ENCODE measurements at regions not wholly inside any gene's neighbourhood (a gene's known extent, or its start where the extent isn't known, plus 50 kb on each side); places are given as distances from the start of the nearest gene placed in this dataset.
A peak's percentile ranks its signal among the peaks of the same experiment; 100 is the strongest.

GRCh38 chr20:61120595-61121515 is 131.2 kb upstream of the CDH4 start:
- Histone ChIP-seq H3K79me2 (ENCODE audit: insufficient read depth, low read length) (no peaks in the 10 kb centered on the region), H3F3A (ENCODE audit: insufficient read depth) (no peaks in the 10 kb centered on the region), H3K27ac (ENCODE audit: low read depth, low read length) (no peak overlapping the region), H3K4me3 (ENCODE audit: insufficient read depth, low read length, poor library complexity, severe bottlenecking) (no peak overlapping the region), H3K9ac (ENCODE audit: low read length) (no peak overlapping the region), H3K9me2 (replicated peaks; ENCODE audit: insufficient read depth, low read length) (no peaks in the 10 kb centered on the region), H3K4me2 (ENCODE audit: low read depth, low read length, poor library complexity, severe bottlenecking) (no peak overlapping the region), H4K20me1 (ENCODE audit: low read depth, low read length) (no peaks in the 10 kb centered on the region), H3K27me3 (ENCODE audit: low read length) (no peaks in the 10 kb centered on the region), H3K36me3 (ENCODE audit: low read length) (no peaks in the 10 kb centered on the region), H2AFZ (ENCODE audit: low read depth, low read length, severe bottlenecking) (no peak overlapping the region), H3K9me3 (ENCODE audit: insufficient read depth, low read length) (no peaks in the 10 kb centered on the region)
- TF ChIP-seq EZH2phosphoT487 (conservative IDR thresholded peaks at IDR 0.05; ENCODE audit: low read length) (no peak), CTCF (IDR thresholded peaks at IDR 0.05; ENCODE audit: insufficient read depth, low read length, poor library complexity, severe bottlenecking) (peak; percentile 18)

GRCh38 chr20:61121661-61122060 is 130.4 kb upstream of the CDH4 start:
- Histone ChIP-seq H3K9ac (ENCODE audit: low read length) (no peak overlapping the region), H3K9me2 (replicated peaks; ENCODE audit: insufficient read depth, low read length) (no peaks in the 10 kb centered on the region), H3K27ac (ENCODE audit: low read depth, low read length) (no peak overlapping the region), H3K36me3 (ENCODE audit: low read length) (no peaks in the 10 kb centered on the region), H3K4me2 (ENCODE audit: low read depth, low read length, poor library complexity, severe bottlenecking) (no peak overlapping the region), H2AFZ (ENCODE audit: low read depth, low read length, severe bottlenecking) (no peak overlapping the region), H3K9me3 (ENCODE audit: insufficient read depth, low read length) (no peaks in the 10 kb centered on the region), H3K4me3 (ENCODE audit: insufficient read depth, low read length, poor library complexity, severe bottlenecking) (no peak overlapping the region), H4K20me1 (ENCODE audit: low read depth, low read length) (no peaks in the 10 kb centered on the region), H3K27me3 (ENCODE audit: low read length) (no peaks in the 10 kb centered on the region), H3K79me2 (ENCODE audit: insufficient read depth, low read length) (no peaks in the 10 kb centered on the region), H3F3A (ENCODE audit: insufficient read depth) (no peaks in the 10 kb centered on the region)
- TF ChIP-seq EZH2phosphoT487 (conservative IDR thresholded peaks at IDR 0.05; ENCODE audit: low read length) (no peak), CTCF (IDR thresholded peaks at IDR 0.05; ENCODE audit: insufficient read depth, low read length, poor library complexity, severe bottlenecking) (no peak)

- TF ChIP-seq EZH2phosphoT487 (conservative IDR thresholded peaks at IDR 0.05; ENCODE audit: low read length), result no peak
- no peak for TF ChIP-seq CTCF (IDR thresholded peaks at IDR 0.05; ENCODE audit: insufficient read depth, low read length, poor library complexity, severe bottlenecking)
- Histone ChIP-seq H3F3A (ENCODE audit: insufficient read depth) (no peaks in the 10 kb centered on the region), H3K27ac (ENCODE audit: low read depth, low read length) (no peak overlapping the region), H3K27me3 (ENCODE audit: low read length) (no peaks in the 10 kb centered on the region), H3K9ac (ENCODE audit: low read length) (no peak overlapping the region), H3K4me2 (ENCODE audit: low read depth, low read length, poor library complexity, severe bottlenecking) (no peak overlapping the region), H3K36me3 (ENCODE audit: low read length) (no peaks in the 10 kb centered on the region), H2AFZ (ENCODE audit: low read depth, low read length, severe bottlenecking) (no peak overlapping the region), H4K20me1 (ENCODE audit: low read depth, low read length) (no peaks in the 10 kb centered on the region), H3K9me2 (replicated peaks; ENCODE audit: insufficient read depth, low read length) (no peaks in the 10 kb centered on the region), H3K9me3 (ENCODE audit: insufficient read depth, low read length) (no peaks in the 10 kb centered on the region), H3K79me2 (ENCODE audit: insufficient read depth, low read length) (no peaks in the 10 kb centered on the region), H3K4me3 (ENCODE audit: insufficient read depth, low read length, poor library complexity, severe bottlenecking) (no peak overlapping the region)
These were observed 128.8 kb upstream of the CDH4 start for GRCh38 chr20:61123286-61123685.
